WTC11 (cell line): ENCODE measurements at regions not wholly inside any gene's neighbourhood (a gene's known extent, or its start where the extent isn't known, plus 50 kb on each side); places are given as distances from the start of the nearest gene placed in this dataset.

Source experiments
- NR1H2 ChIP-seq: sonication (generic); formaldehyde crosslinking; IDR thresholded peaks from 2 replicates; pipeline ENCODE4 v1.9.0; 2021; ENCODE audit warnings: mild to moderate bottlenecking, moderate library complexity, missing genetic modification reagents
- TF ChIP-seq, protein P1 (sequence below): sonication (generic); formaldehyde crosslinking; IDR thresholded peaks from 2 replicates; pipeline ENCODE4 v1.8.0; 2022; ENCODE audit warnings: mild to moderate bottlenecking, missing genetic modification reagents
- TF ChIP-seq, protein P2 (sequence below): sonication (generic); formaldehyde crosslinking; conservative IDR thresholded peaks from 2 replicates; pipeline ENCODE4 v1.8.1; 2022; ENCODE audit warnings: mild to moderate bottlenecking, missing genetic modification reagents

- no peak for TF ChIP-seq NR1H2 (CRISPR knock-in tag)
- TF ChIP-seq, protein P1, sequence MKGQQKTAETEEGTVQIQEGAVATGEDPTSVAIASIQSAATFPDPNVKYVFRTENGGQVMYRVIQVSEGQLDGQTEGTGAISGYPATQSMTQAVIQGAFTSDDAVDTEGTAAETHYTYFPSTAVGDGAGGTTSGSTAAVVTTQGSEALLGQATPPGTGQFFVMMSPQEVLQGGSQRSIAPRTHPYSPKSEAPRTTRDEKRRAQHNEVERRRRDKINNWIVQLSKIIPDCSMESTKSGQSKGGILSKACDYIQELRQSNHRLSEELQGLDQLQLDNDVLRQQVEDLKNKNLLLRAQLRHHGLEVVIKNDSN (CRISPR knock-in tag), result no peak
- TF ChIP-seq, protein P2, sequence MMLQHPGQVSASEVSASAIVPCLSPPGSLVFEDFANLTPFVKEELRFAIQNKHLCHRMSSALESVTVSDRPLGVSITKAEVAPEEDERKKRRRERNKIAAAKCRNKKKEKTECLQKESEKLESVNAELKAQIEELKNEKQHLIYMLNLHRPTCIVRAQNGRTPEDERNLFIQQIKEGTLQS (CRISPR knock-in tag), result no peak
These were observed 1262.7 kb upstream of the NRXN1 start for GRCh38 chr2:52294628-52295027.
